Smooth muscle cell (in vitro differentiated cells): ENCODE measurements at regions not wholly inside any gene's neighbourhood (a gene's known extent, or its start where the extent isn't known, plus 50 kb on each side); places are given as distances from the start of the nearest gene placed in this dataset.

Experiments
- DNase-seq: peaks from one replicate; lab custom pipeline; 2025; ENCODE audit not compliant: unreplicated experiment; lab: John Stamatoyannopoulos, UW
- H2AFZ ChIP-seq: fragments of 200-600 bp; sonication (generic); 2 replicates; pipeline ENCODE4 v1.6.0; 2016; ENCODE audit warnings: antibody characterized with exemption, low read depth, mild to moderate bottlenecking
- H3F3A ChIP-seq: fragments of 200-600 bp; sonication (generic); 2 replicates; pipeline ENCODE4 v1.6.0; 2017; ENCODE audit warnings: antibody characterized with exemption, low read depth
- H3K27ac ChIP-seq: fragments of 200-600 bp; sonication (generic); 2 replicates; pipeline ENCODE4 v1.5.1; 2016; ENCODE audit warnings: low read depth, mild to moderate bottlenecking
- H3K27me3 ChIP-seq: fragments of 200-600 bp; sonication (generic); 2 replicates; pipeline ENCODE4 v1.6.1; 2016; ENCODE audit warnings: low read depth, mild to moderate bottlenecking
- H3K36me3 ChIP-seq: fragments of 200-600 bp; sonication (generic); 2 replicates; pipeline ENCODE4 v1.5.1; 2016; ENCODE audit warnings: low read depth
- H3K4me1 ChIP-seq: fragments of 200-600 bp; sonication (generic); 2 replicates; pipeline ENCODE4 v1.5.1; 2016; ENCODE audit warnings: low read depth
- H3K4me2 ChIP-seq: fragments of 200-600 bp; sonication (generic); 2 replicates; pipeline ENCODE4 v1.6.0; 2016; ENCODE audit warnings: mild to moderate bottlenecking
- H3K4me3 ChIP-seq: fragments of 200-600 bp; sonication (generic); 2 replicates; pipeline ENCODE4 v1.5.1; 2016; ENCODE audit warnings: mild to moderate bottlenecking
- H3K79me2 ChIP-seq: fragments of 200-600 bp; sonication (generic); 2 replicates; pipeline ENCODE4 v1.6.0; 2016; ENCODE audit warnings: low read depth, mild to moderate bottlenecking
- H3K9ac ChIP-seq: fragments of 200-600 bp; sonication (generic); 2 replicates; pipeline ENCODE4 v1.6.0; 2016; ENCODE audit warnings: low read depth
- H3K9me3 ChIP-seq: fragments of 200-600 bp; sonication (generic); replicated peaks from 2 replicates; pipeline ENCODE4 v1.5.1; 2016; ENCODE audit warnings: low read depth
- H4K20me1 ChIP-seq: fragments of 200-600 bp; sonication (generic); 2 replicates; pipeline ENCODE4 v1.6.0; 2016; ENCODE audit warnings: low read depth
- CTCF ChIP-seq: fragments of 200-600 bp; sonication (generic); IDR thresholded peaks from 2 replicates; pipeline ENCODE4 v1.5.1; 2017; ENCODE audit warnings: borderline replicate concordance, mild to moderate bottlenecking, antibody characterized with exemption; ENCODE audit not compliant: insufficient read depth, poor library complexity, severe bottlenecking
- WGBS: methylation state at CpG from one replicate; pipeline ENCODE4 v1.1.7; 2016; ENCODE audit warnings: low lambda C conversion rate; 5-methylcytosine and 5-hydroxymethylcytosine counted together

- no peak overlapping the region for H2AFZ ChIP-seq
- no peak for TF ChIP-seq CTCF
- no peak overlapping the region for H3K9ac ChIP-seq
- H4K20me1 ChIP-seq, result no peaks in the 10 kb centered on the region
- 84% methylated on average over 3 of the region's 3 CpGs for WGBS
- no peaks in the 10 kb centered on the region for H3K27me3 ChIP-seq
- H3K36me3 ChIP-seq, result no peaks in the 10 kb centered on the region
- H3K4me2 ChIP-seq, result no peak overlapping the region
- H3K4me3 ChIP-seq, result no peak overlapping the region
- no peaks in the 10 kb centered on the region for H3K4me1 ChIP-seq
- H3K9me3 ChIP-seq, result no peaks in the 10 kb centered on the region
- DNase-seq, result no peak
- no peaks in the 10 kb centered on the region for H3K79me2 ChIP-seq
- H3K27ac ChIP-seq, result no peak overlapping the region
- H3F3A ChIP-seq, result no peaks in the 10 kb centered on the region
Observed at GRCh38 chr12:59186451-59186850, 266.1 kb upstream of the LRIG3 start.

GRCh38 chr12:59185295-59185694 is 265.0 kb upstream of the LRIG3 start:
- Histone ChIP-seq H2AFZ (no peak overlapping the region), H3K4me3 (no peak overlapping the region), H4K20me1 (no peaks in the 10 kb centered on the region), H3K9ac (no peak overlapping the region), H3K27ac (no peak overlapping the region), H3K4me2 (no peak overlapping the region), H3K36me3 (no peaks in the 10 kb centered on the region), H3K4me1 (no peaks in the 10 kb centered on the region), H3K79me2 (no peaks in the 10 kb centered on the region), H3K27me3 (no peaks in the 10 kb centered on the region), H3K9me3 (no peaks in the 10 kb centered on the region), H3F3A (no peaks in the 10 kb centered on the region)
- WGBS, result 82% methylated on average over 4 of the region's 4 CpGs
- DNase-seq, result no peak
- TF ChIP-seq CTCF, result no peak

GRCh38 chr12:59182658-59183455 is 262.6 kb upstream of the LRIG3 start:
- WGBS, result 81% methylated on average over 3 of the region's 3 CpGs
- Histone ChIP-seq H3K4me2 (peak overlapping the region; percentile 10), H3F3A (no peaks in the 10 kb centered on the region), H3K4me1 (no peaks in the 10 kb centered on the region), H3K36me3 (no peaks in the 10 kb centered on the region), H3K79me2 (no peaks in the 10 kb centered on the region), H3K4me3 (no peak overlapping the region), H3K9me3 (no peaks in the 10 kb centered on the region), H3K27ac (peak overlapping the region; percentile 47), H4K20me1 (no peaks in the 10 kb centered on the region), H3K27me3 (no peaks in the 10 kb centered on the region), H2AFZ (no peak overlapping the region), H3K9ac (peak overlapping the region; percentile 50)
- DNase-seq, result no peak
- TF ChIP-seq CTCF, result no peak

- Histone ChIP-seq H3K79me2 (no peaks in the 10 kb centered on the region), H3K4me2 (peak overlapping the region; percentile 10), H4K20me1 (no peaks in the 10 kb centered on the region), H3F3A (no peaks in the 10 kb centered on the region), H3K9me3 (no peaks in the 10 kb centered on the region), H3K9ac (peak overlapping the region; percentile 50), H3K27me3 (no peaks in the 10 kb centered on the region), H3K36me3 (no peaks in the 10 kb centered on the region), H3K4me1 (no peaks in the 10 kb centered on the region), H3K4me3 (no peak overlapping the region), H2AFZ (no peak overlapping the region), H3K27ac (peak overlapping the region; percentile 47)
- DNase-seq, result no peak
- WGBS, result 53% methylated on average over 4 of the region's 4 CpGs
- no peak for TF ChIP-seq CTCF
Observed at GRCh38 chr12:59182191-59182590, 261.9 kb upstream of the LRIG3 start.
